IMR-90 (cell line): ENCODE measurements at regions not wholly inside any gene's neighbourhood (a gene's known extent, or its start where the extent isn't known, plus 50 kb on each side); places are given as distances from the start of the nearest gene placed in this dataset.
A peak's percentile ranks its signal among the peaks of the same experiment; 100 is the strongest.

ENCODE experiments used
- ATAC-seq: fragments of 200-7000 bp; cut with Tn5 transposase; 2 replicates; pipeline ENCODE4 v1.9.1; 2020; ENCODE audit warnings: low read depth, mild to moderate bottlenecking, moderate library complexity
- BruUV-seq: library from RNA; stranded (reverse); fragments of 400-500 nt; replicated peaks from 2 replicates; lab custom pipeline; 2021; lab: Mats Ljungman, UMichigan
- CTCF ChIA-PET: fragments of 300-600 bp; formaldehyde crosslinking; extraction: SDS; loops from one replicate; lab custom pipeline; 2021; ENCODE audit warnings: antibody characterized with exemption; lab: Yijun Ruan, JAX
- POLR2A ChIA-PET: fragments of 300-600 bp; sonication (Branson Sonifier 250); formaldehyde crosslinking; loops from one replicate; lab custom pipeline; 2022; ENCODE audit warnings: antibody characterized with exemption; ENCODE audit not compliant: unreplicated experiment; lab: Charles Lee
- DNase-seq: peaks from one replicate; pipeline ENCODE4 v3.0.0; 2013
- H2AFZ ChIP-seq: replicated peaks from 2 replicates; pipeline ENCODE3; 2013; ENCODE audit warnings: low read length, mild to moderate bottlenecking; ENCODE audit not compliant: poor library complexity
- H2AK5ac ChIP-seq: 2 replicates; pipeline ENCODE4 v1.6.1; 2013; ENCODE audit warnings: low read depth, low read length, inconsistent platforms
- H2AK9ac ChIP-seq: replicated peaks from 2 replicates; pipeline ENCODE3; 2013; ENCODE audit warnings: mild to moderate bottlenecking, low read depth, low read length, moderate library complexity; ENCODE audit not compliant: poor library complexity
- H2BK120ac ChIP-seq: 2 replicates; pipeline ENCODE4 v1.6.1; 2013; ENCODE audit warnings: low read depth, low read length, inconsistent platforms
- H2BK15ac ChIP-seq: 3 replicates; pipeline ENCODE4 v1.6.1; 2013; ENCODE audit warnings: low read depth, low read length, inconsistent platforms
- H2BK20ac ChIP-seq: 2 replicates; pipeline ENCODE4 v1.6.1; 2013; ENCODE audit warnings: low read depth, mild to moderate bottlenecking, inconsistent platforms, low read length, moderate library complexity
- H2BK5ac ChIP-seq: 2 replicates; pipeline ENCODE4 v1.6.1; 2013; ENCODE audit warnings: mild to moderate bottlenecking, low read depth, low read length, inconsistent platforms; ENCODE audit not compliant: poor library complexity, severe bottlenecking
- H3K14ac ChIP-seq: replicated peaks from 2 replicates; pipeline ENCODE4 v1.6.1; 2013; ENCODE audit warnings: low read depth, low read length, inconsistent platforms
- H3K18ac ChIP-seq: 2 replicates; pipeline ENCODE4 v1.6.1; 2013; ENCODE audit warnings: low read depth, low read length, control low read depth
- H3K23ac ChIP-seq: 2 replicates; pipeline ENCODE4 v1.6.1; 2013; ENCODE audit warnings: low read depth, low read length, inconsistent platforms
- H3K27ac ChIP-seq: 2 replicates; pipeline ENCODE4 v1.5.1; 2013; ENCODE audit warnings: mild to moderate bottlenecking, control low read depth, low read length; ENCODE audit not compliant: insufficient read depth
- H3K27me3 ChIP-seq: 2 replicates; pipeline ENCODE4 v1.6.1; 2013; ENCODE audit warnings: low read length; ENCODE audit not compliant: control insufficient read depth, insufficient read depth
- H3K36me3 ChIP-seq: 2 replicates; pipeline ENCODE4 v1.6.1; 2013; ENCODE audit warnings: low read length, mixed read lengths; ENCODE audit not compliant: control insufficient read depth, insufficient read depth
- H3K4ac ChIP-seq: 2 replicates; pipeline ENCODE4 v1.6.1; 2013; ENCODE audit warnings: low read depth, low read length, inconsistent platforms
- H3K4me1 ChIP-seq: 2 replicates; pipeline ENCODE4 v1.6.1; 2013; ENCODE audit warnings: low read length, mixed read lengths; ENCODE audit not compliant: control insufficient read depth, insufficient read depth
- H3K4me2 ChIP-seq: 2 replicates; pipeline ENCODE4 v1.6.1; 2013; ENCODE audit warnings: low read depth, mild to moderate bottlenecking, control low read depth, low read length, moderate library complexity
- H3K4me3 ChIP-seq: 2 replicates; pipeline ENCODE4 v1.5.1; 2013; ENCODE audit warnings: low read depth, mild to moderate bottlenecking, control low read depth, low read length, moderate library complexity; ENCODE audit not compliant: insufficient read depth
- H3K56ac ChIP-seq: 2 replicates; pipeline ENCODE4 v1.6.1; 2013; ENCODE audit warnings: low read length, inconsistent platforms; ENCODE audit not compliant: insufficient read depth; ENCODE audit errors: extremely low read depth
- H3K79me1 ChIP-seq, 2 experiments: 2 replicates each; pipeline ENCODE4 v1.6.1; 2013; ENCODE audit warnings: low read length in 2 of 2, inconsistent platforms in 1 of 2, low read depth in 1 of 2
- H3K9ac ChIP-seq: 2 replicates; pipeline ENCODE4 v1.6.1; 2013; ENCODE audit warnings: low read depth, low read length, control low read depth
- H3K9me1 ChIP-seq: 2 replicates; pipeline ENCODE4 v1.6.1; 2013; ENCODE audit warnings: low read length, inconsistent platforms; ENCODE audit not compliant: insufficient read depth
- H3K9me3 ChIP-seq: 2 replicates; pipeline ENCODE4 v1.6.1; 2013; ENCODE audit warnings: low read length; ENCODE audit not compliant: control insufficient read depth, insufficient read depth
- H4K20me1 ChIP-seq: 2 replicates; pipeline ENCODE4 v1.6.1; 2013; ENCODE audit warnings: low read length, inconsistent platforms; ENCODE audit not compliant: insufficient read depth
- H4K5ac ChIP-seq: 2 replicates; pipeline ENCODE4 v1.6.1; 2013; ENCODE audit warnings: mild to moderate bottlenecking, low read depth, low read length, control low read depth
- H4K8ac ChIP-seq, 2 experiments: 2 replicates each; pipeline ENCODE4 v1.6.1; 2013; ENCODE audit warnings: low read depth in 2 of 2, low read length in 2 of 2, control low read depth in 1 of 2, inconsistent platforms in 1 of 2
- H4K91ac ChIP-seq: 2 replicates; pipeline ENCODE4 v1.6.1; 2013; ENCODE audit warnings: low read depth, low read length, inconsistent platforms; ENCODE audit not compliant: insufficient read depth
- MAZ ChIP-seq: IDR thresholded peaks from 2 replicates; pipeline ENCODE4 v1.6.1; 2012; ENCODE audit warnings: low read depth, mild to moderate bottlenecking, low read length, improper control_type of control experiment, moderate library complexity, borderline replicate concordance
- WGBS, 2 experiments: methylation state at CpG; one replicate each; pipeline versions ENCODE4 v1.1.5 to v1.1.7; 2013; ENCODE audit warnings: missing lambda C conversion rate in 2 of 2; ENCODE audit not compliant: insufficient read length in 1 of 2; ENCODE audit errors: extremely low coverage in 2 of 2; 5-methylcytosine and 5-hydroxymethylcytosine counted together
- dilution Hi-C: fragments of 300-500 bp; cut with HindIII; formaldehyde crosslinking; loops from one replicate; pipeline ENCODE4 v1.14.3; 2018; ENCODE audit warnings: low sequenced_read_pairs; ENCODE audit not compliant: unreplicated experiment
- in situ Hi-C: fragments of 300-500 bp; cut with MboI; formaldehyde crosslinking; loops from 3 replicates; pipeline ENCODE4 v1.14.3; 2019; ENCODE audit warnings: low sequenced_read_pairs, inconsistent platforms, mixed read lengths
- intact Hi-C: fragments of 100-400 bp; cut with micrococcal nuclease; formaldehyde crosslinking; loops from 2 replicates; pipeline ENCODE4 v1.10.0; 2022
- TF ChIP-seq, protein P1 (sequence below): fragments of 150-350 bp; IDR thresholded peaks from 2 replicates; pipeline ENCODE4 v1.6.1; 2017; ENCODE audit warnings: mild to moderate bottlenecking, antibody characterized with exemption, low read length, low read depth

DNA sequence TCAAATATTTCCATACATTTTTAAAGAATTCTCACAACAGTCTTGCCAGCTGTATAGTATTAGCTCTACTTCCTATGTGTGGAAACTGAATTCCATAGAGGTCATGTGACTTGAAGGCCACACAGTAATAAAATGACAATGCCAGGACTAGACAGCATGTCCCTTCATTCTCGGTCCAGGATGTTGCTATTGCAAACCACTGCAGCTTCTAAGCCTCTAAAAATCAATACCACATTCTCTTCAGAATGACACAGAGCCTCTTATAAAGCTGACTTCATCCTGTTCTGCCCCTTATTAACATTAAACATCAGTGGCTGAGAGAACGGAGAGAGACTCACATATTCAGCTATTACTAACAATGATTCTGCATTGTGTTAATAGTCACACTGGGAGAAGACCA lies 240.3 kb upstream of the PEX5L start:
- Histone ChIP-seq H3K27ac (no peak overlapping the region), H2BK20ac (no peak overlapping the region), H3K36me3 (no peaks in the 10 kb centered on the region), H2AK5ac (no peak overlapping the region), H4K91ac (no peak overlapping the region), H3K4ac (no peak overlapping the region), H3K56ac (no peak overlapping the region), H3K4me1 (no peaks in the 10 kb centered on the region), H3K79me1 (no peaks in the 10 kb centered on the region), H3K9ac (no peak overlapping the region), H3K9me3 (peaks cover 2% of the 10 kb centered on the region; the same call in 1 of the 2 replicates), H2BK120ac (no peak overlapping the region), H4K8ac (no peak overlapping the region), H3K27me3 (no peaks in the 10 kb centered on the region), H3K9me1 (no peaks in the 10 kb centered on the region), H3K14ac (no peak overlapping the region), H2AFZ (no peak overlapping the region), H4K5ac (no peak overlapping the region), H2BK5ac (no peak overlapping the region), H3K23ac (no peak overlapping the region), H3K4me3 (no peak overlapping the region), H2BK15ac (no peak overlapping the region), H3K4me2 (no peak overlapping the region), H4K20me1 (no peaks in the 10 kb centered on the region), H2AK9ac (no peak overlapping the region), H3K18ac (no peak overlapping the region)
- ChIA-PET POLR2A (no interaction called here), CTCF (interaction anchor here (0.6 kb wide), 1 partner anchor 11 kb away, joined by 4 read pairs; no protein-coding TSS in a partner anchor)
- intact Hi-C loops = no loop called here
- ATAC-seq (no peak), DNase-seq (peak; percentile 42)
- WGBS, 2 experiments = 0% methylated on average over 1 of the region's 2 CpGs; no CpG with 5 or more reads in 1 of the 2 experiments
- in situ Hi-C loops = no loop called here
- no TSS peak for BruUV-seq
- TF ChIP-seq, protein P1, sequence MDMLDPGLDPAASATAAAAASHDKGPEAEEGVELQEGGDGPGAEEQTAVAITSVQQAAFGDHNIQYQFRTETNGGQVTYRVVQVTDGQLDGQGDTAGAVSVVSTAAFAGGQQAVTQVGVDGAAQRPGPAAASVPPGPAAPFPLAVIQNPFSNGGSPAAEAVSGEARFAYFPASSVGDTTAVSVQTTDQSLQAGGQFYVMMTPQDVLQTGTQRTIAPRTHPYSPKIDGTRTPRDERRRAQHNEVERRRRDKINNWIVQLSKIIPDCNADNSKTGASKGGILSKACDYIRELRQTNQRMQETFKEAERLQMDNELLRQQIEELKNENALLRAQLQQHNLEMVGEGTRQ = 0 out of 2 replicates have a peak, but pooled peaks have one; percentile 5
- TF ChIP-seq MAZ = no peak
- dilution Hi-C loops = no loop called here
